HL-60 (cell line): ENCODE measurements at regions not wholly inside any gene's neighbourhood (a gene's known extent, or its start where the extent isn't known, plus 50 kb on each side); places are given as distances from the start of the nearest gene placed in this dataset.
"Not testable (repeated sequence)": the region's sequence is repeated elsewhere in the genome, so short reads cannot be mapped to it uniquely, and the experiment has no call there.

Experiments
- GABPA ChIP-seq: IDR thresholded peaks from 2 replicates; pipeline ENCODE4 v1.6.1; 2012; ENCODE audit warnings: low read depth
- POLR2AphosphoS5 ChIP-seq: IDR thresholded peaks from 2 replicates; pipeline ENCODE4 v1.6.1; 2012; ENCODE audit warnings: low read depth
- SPI1 ChIP-seq: IDR thresholded peaks from 2 replicates; pipeline ENCODE4 v1.6.1; 2012; ENCODE audit warnings: low read depth, mild to moderate bottlenecking, borderline replicate concordance
- TF ChIP-seq, protein P1 (sequence below): IDR thresholded peaks from one replicate; pipeline ENCODE4 v1.5.1; 2011; ENCODE audit warnings: low read length, control low read depth, inconsistent platforms; ENCODE audit not compliant: insufficient read depth
- TF ChIP-seq, protein P2 (sequence below): IDR thresholded peaks from 2 replicates; pipeline ENCODE4 v1.6.1; 2012; ENCODE audit warnings: low read depth; ENCODE audit not compliant: insufficient replicate concordance

DNA sequence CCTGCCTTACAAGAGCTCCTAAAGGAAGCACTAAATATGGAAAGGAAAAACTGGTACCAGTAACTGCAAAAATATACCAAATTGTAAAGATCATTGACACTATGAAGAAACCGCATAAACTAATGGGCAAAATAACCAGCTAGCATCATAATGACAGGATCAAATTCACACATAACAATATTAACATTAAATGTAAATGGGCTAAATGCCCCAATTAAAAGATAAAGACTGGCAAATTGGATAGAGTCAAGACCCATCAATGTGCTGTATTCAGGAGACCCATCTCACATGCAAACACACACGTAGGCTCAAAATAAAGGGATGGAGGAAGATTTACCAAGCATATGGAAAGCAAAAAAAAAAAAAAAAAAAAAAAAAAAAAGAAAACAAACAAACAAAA, 73.0 kb downstream of the CARTPT start:
- TF ChIP-seq, protein P1, sequence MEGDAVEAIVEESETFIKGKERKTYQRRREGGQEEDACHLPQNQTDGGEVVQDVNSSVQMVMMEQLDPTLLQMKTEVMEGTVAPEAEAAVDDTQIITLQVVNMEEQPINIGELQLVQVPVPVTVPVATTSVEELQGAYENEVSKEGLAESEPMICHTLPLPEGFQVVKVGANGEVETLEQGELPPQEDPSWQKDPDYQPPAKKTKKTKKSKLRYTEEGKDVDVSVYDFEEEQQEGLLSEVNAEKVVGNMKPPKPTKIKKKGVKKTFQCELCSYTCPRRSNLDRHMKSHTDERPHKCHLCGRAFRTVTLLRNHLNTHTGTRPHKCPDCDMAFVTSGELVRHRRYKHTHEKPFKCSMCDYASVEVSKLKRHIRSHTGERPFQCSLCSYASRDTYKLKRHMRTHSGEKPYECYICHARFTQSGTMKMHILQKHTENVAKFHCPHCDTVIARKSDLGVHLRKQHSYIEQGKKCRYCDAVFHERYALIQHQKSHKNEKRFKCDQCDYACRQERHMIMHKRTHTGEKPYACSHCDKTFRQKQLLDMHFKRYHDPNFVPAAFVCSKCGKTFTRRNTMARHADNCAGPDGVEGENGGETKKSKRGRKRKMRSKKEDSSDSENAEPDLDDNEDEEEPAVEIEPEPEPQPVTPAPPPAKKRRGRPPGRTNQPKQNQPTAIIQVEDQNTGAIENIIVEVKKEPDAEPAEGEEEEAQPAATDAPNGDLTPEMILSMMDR = not testable (repeated sequence)
- TF ChIP-seq GABPA, POLR2AphosphoS5, SPI1: not testable (repeated sequence)
- TF ChIP-seq, protein P2, sequence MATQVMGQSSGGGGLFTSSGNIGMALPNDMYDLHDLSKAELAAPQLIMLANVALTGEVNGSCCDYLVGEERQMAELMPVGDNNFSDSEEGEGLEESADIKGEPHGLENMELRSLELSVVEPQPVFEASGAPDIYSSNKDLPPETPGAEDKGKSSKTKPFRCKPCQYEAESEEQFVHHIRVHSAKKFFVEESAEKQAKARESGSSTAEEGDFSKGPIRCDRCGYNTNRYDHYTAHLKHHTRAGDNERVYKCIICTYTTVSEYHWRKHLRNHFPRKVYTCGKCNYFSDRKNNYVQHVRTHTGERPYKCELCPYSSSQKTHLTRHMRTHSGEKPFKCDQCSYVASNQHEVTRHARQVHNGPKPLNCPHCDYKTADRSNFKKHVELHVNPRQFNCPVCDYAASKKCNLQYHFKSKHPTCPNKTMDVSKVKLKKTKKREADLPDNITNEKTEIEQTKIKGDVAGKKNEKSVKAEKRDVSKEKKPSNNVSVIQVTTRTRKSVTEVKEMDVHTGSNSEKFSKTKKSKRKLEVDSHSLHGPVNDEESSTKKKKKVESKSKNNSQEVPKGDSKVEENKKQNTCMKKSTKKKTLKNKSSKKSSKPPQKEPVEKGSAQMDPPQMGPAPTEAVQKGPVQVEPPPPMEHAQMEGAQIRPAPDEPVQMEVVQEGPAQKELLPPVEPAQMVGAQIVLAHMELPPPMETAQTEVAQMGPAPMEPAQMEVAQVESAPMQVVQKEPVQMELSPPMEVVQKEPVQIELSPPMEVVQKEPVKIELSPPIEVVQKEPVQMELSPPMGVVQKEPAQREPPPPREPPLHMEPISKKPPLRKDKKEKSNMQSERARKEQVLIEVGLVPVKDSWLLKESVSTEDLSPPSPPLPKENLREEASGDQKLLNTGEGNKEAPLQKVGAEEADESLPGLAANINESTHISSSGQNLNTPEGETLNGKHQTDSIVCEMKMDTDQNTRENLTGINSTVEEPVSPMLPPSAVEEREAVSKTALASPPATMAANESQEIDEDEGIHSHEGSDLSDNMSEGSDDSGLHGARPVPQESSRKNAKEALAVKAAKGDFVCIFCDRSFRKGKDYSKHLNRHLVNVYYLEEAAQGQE = not testable (repeated sequence)
